Liver (tissue), 8 donors: ENCODE measurements at regions not wholly inside any gene's neighbourhood (a gene's known extent, or its start where the extent isn't known, plus 50 kb on each side); places are given as distances from the start of the nearest gene placed in this dataset.

Experiments
- DNase-seq: peaks from one replicate; pipeline ENCODE4 v3.0.0-alpha.2; 2017; ENCODE audit warnings: low spot score
- H3K27ac ChIP-seq, 2 donors: one replicate each; pipeline ENCODE4 v1.7.0; 2013; ENCODE audit warnings: inconsistent platforms in 2 of 2, low read length in 2 of 2, control low read depth in 1 of 2, low read depth in 1 of 2, mild to moderate bottlenecking in 1 of 2
- H3K27me3 ChIP-seq, 4 donors: one replicate each; pipeline versions ENCODE4 v1.6.1 to v1.7.0; 2013; ENCODE audit warnings: low read length in 3 of 4, inconsistent platforms in 1 of 4, mild to moderate bottlenecking in 1 of 4, moderate library complexity in 1 of 4; ENCODE audit not compliant: control insufficient read depth in 4 of 4, insufficient read depth in 4 of 4
- H3K36me3 ChIP-seq, 4 donors: one replicate each; pipeline versions ENCODE4 v1.6.1 to v1.7.0; 2013; ENCODE audit warnings: low read length in 3 of 4, mild to moderate bottlenecking in 3 of 4, low read depth in 1 of 4, moderate library complexity in 1 of 4; ENCODE audit not compliant: control insufficient read depth in 4 of 4, insufficient read depth in 3 of 4
- H3K4me1 ChIP-seq, 4 donors: one replicate each; pipeline versions ENCODE4 v1.6.1 to v1.7.0; 2013; ENCODE audit warnings: low read length in 3 of 4, mild to moderate bottlenecking in 3 of 4, moderate library complexity in 1 of 4; ENCODE audit not compliant: control insufficient read depth in 4 of 4, insufficient read depth in 4 of 4
- H3K4me3 ChIP-seq, 3 donors: one replicate each; pipeline versions ENCODE4 v1.6.1 to v1.7.0; 2013; ENCODE audit warnings: low read length in 3 of 3, control low read depth in 1 of 3, low read depth in 1 of 3, mild to moderate bottlenecking in 1 of 3
- H3K9ac ChIP-seq, 2 donors: one replicate each; pipeline ENCODE4 v1.7.0; 2013; ENCODE audit warnings: low read length in 2 of 2, mild to moderate bottlenecking in 2 of 2, moderate library complexity in 2 of 2, control low read depth in 1 of 2, low read depth in 1 of 2
- H3K9me3 ChIP-seq, 4 donors: one replicate each; pipeline versions ENCODE4 v1.6.1 to v1.7.0; 2013; ENCODE audit warnings: low read length in 3 of 4; ENCODE audit not compliant: control insufficient read depth in 4 of 4
- EGR1 ChIP-seq, 2 donors: IDR thresholded peaks; 2 replicates each; pipeline ENCODE4 v1.6.1; 2016 to 2018; ENCODE audit warnings: antibody characterized with exemption in 2 of 2, low read depth in 2 of 2
- FOXA1 ChIP-seq: IDR thresholded peaks from 2 replicates; pipeline ENCODE4 v1.6.1; 2016; ENCODE audit warnings: antibody characterized with exemption
- FOXA2 ChIP-seq: IDR thresholded peaks from 2 replicates; pipeline ENCODE4 v1.6.1; 2016; ENCODE audit warnings: antibody characterized with exemption
- GABPA ChIP-seq, 2 donors: IDR thresholded peaks in 1 of 2; conservative IDR thresholded peaks in 1 of 2; 2 replicates each; pipeline ENCODE4 v1.6.1; 2016; ENCODE audit warnings: antibody characterized with exemption in 2 of 2, mild to moderate bottlenecking in 1 of 2, moderate library complexity in 1 of 2
- HNF4A ChIP-seq, 2 donors: conservative IDR thresholded peaks; 2 replicates each; pipeline ENCODE4 v1.6.1; 2016; ENCODE audit warnings: antibody characterized with exemption in 2 of 2, mild to moderate bottlenecking in 2 of 2
- HNF4G ChIP-seq: IDR thresholded peaks from 2 replicates; pipeline ENCODE4 v1.6.1; 2016; ENCODE audit warnings: antibody characterized with exemption
- JUND ChIP-seq, 2 donors: IDR thresholded peaks; 2 replicates each; pipeline ENCODE4 v1.6.1; 2016; ENCODE audit warnings: antibody characterized with exemption in 2 of 2
- NR2F2 ChIP-seq: IDR thresholded peaks from 2 replicates; pipeline ENCODE4 v1.6.1; 2016; ENCODE audit warnings: antibody characterized with exemption
- RAD21 ChIP-seq, 2 donors: IDR thresholded peaks; 2 replicates each; pipeline ENCODE4 v1.6.1; 2016; ENCODE audit warnings: antibody characterized with exemption in 2 of 2, mild to moderate bottlenecking in 2 of 2
- RXRA ChIP-seq, 2 donors: IDR thresholded peaks; 2 replicates each; pipeline ENCODE4 v1.6.1; 2017 to 2018; ENCODE audit warnings: antibody characterized with exemption in 2 of 2, mild to moderate bottlenecking in 1 of 2
- SP1 ChIP-seq: IDR thresholded peaks from 2 replicates; pipeline ENCODE4 v1.6.1; 2018; ENCODE audit warnings: antibody characterized with exemption, mild to moderate bottlenecking
- TAF1 ChIP-seq: conservative IDR thresholded peaks from 2 replicates; pipeline ENCODE4 v1.6.1; 2016; ENCODE audit warnings: antibody characterized with exemption, mild to moderate bottlenecking
- YY1 ChIP-seq: IDR thresholded peaks from 2 replicates; pipeline ENCODE4 v1.6.1; 2016; ENCODE audit warnings: antibody characterized with exemption, mild to moderate bottlenecking
- WGBS: extraction: QIAGEN DNeasy Blood & Tissue Kit; methylation state at CpG from one replicate; pipeline ENCODE4 v1.1.7; 2013; 5-methylcytosine and 5-hydroxymethylcytosine counted together
- TF ChIP-seq, protein P1 (sequence below): IDR thresholded peaks from 2 replicates; pipeline ENCODE4 v1.6.1; 2016; ENCODE audit warnings: antibody characterized with exemption
- TF ChIP-seq, protein P2 (sequence below): fragments of 150-350 bp; IDR thresholded peaks from 2 replicates; pipeline ENCODE4 v1.5.1; 2017; ENCODE audit warnings: improper control_type of control experiment, low read depth, low read length; ENCODE audit not compliant: missing input control
- TF ChIP-seq, protein P3 (sequence below): IDR thresholded peaks from 2 replicates; pipeline ENCODE4 v1.6.1; 2016; ENCODE audit warnings: antibody characterized with exemption, mild to moderate bottlenecking
- TF ChIP-seq, protein P4 (sequence below): IDR thresholded peaks from 2 replicates; pipeline ENCODE4 v1.6.1; 2016; ENCODE audit warnings: antibody characterized with exemption
- TF ChIP-seq, protein P5 (sequence below): IDR thresholded peaks from 2 replicates; pipeline ENCODE4 v1.6.1; 2016; ENCODE audit warnings: antibody characterized with exemption
- donor health status: healthy.
- donor health status: healthy.
- donor health status: healthy.
- donor health status: healthy.
- donor health status: healthy.

DNA sequence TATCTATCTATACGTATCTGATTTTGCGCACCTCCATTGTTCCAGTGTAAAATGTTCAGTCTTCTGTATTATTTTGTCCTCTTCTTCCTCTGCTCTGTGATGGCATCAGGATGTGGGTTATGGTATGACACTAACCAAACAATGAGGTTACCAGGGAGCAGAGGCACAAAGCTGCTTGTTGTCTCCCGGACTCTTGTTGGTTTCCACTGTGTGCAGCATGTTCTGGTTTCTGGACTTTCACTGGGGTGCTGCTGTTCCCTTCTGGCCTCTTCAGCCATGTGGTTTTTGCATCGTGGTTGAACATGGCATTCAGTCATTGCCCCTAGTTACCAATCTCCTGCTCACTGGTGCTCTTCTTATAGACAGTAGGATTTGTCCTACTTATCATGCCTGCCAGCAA is 665.9 kb downstream of the CBLN2 start:
- H3K4me3 ChIP-seq = no peak overlapping the region
- TF ChIP-seq, protein P1, sequence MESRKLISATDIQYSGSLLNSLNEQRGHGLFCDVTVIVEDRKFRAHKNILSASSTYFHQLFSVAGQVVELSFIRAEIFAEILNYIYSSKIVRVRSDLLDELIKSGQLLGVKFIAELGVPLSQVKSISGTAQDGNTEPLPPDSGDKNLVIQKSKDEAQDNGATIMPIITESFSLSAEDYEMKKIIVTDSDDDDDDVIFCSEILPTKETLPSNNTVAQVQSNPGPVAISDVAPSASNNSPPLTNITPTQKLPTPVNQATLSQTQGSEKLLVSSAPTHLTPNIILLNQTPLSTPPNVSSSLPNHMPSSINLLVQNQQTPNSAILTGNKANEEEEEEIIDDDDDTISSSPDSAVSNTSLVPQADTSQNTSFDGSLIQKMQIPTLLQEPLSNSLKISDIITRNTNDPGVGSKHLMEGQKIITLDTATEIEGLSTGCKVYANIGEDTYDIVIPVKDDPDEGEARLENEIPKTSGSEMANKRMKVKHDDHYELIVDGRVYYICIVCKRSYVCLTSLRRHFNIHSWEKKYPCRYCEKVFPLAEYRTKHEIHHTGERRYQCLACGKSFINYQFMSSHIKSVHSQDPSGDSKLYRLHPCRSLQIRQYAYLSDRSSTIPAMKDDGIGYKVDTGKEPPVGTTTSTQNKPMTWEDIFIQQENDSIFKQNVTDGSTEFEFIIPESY = no peak
- TF ChIP-seq EGR1 (IDR thresholded peaks at IDR 0.05; ENCODE audit: low read depth in 2 of 2) = no peak
- no peak for TF ChIP-seq HNF4G
- TF ChIP-seq YY1 = no peak
- no peak for TF ChIP-seq FOXA1
- no peak for TF ChIP-seq SP1
- TF ChIP-seq GABPA (IDR thresholded peaks at IDR 0.05 in 1 of 2, conservative IDR thresholded peaks at IDR 0.05 in 1 of 2) = no peak
- no peak for TF ChIP-seq NR2F2
- TF ChIP-seq TAF1 = no peak
- no peak for TF ChIP-seq RAD21 (IDR thresholded peaks at IDR 0.05)
- no peak for TF ChIP-seq FOXA2
- no peak for TF ChIP-seq JUND (IDR thresholded peaks at IDR 0.05)
- TF ChIP-seq, protein P2, sequence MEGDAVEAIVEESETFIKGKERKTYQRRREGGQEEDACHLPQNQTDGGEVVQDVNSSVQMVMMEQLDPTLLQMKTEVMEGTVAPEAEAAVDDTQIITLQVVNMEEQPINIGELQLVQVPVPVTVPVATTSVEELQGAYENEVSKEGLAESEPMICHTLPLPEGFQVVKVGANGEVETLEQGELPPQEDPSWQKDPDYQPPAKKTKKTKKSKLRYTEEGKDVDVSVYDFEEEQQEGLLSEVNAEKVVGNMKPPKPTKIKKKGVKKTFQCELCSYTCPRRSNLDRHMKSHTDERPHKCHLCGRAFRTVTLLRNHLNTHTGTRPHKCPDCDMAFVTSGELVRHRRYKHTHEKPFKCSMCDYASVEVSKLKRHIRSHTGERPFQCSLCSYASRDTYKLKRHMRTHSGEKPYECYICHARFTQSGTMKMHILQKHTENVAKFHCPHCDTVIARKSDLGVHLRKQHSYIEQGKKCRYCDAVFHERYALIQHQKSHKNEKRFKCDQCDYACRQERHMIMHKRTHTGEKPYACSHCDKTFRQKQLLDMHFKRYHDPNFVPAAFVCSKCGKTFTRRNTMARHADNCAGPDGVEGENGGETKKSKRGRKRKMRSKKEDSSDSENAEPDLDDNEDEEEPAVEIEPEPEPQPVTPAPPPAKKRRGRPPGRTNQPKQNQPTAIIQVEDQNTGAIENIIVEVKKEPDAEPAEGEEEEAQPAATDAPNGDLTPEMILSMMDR = no peak
- TF ChIP-seq, protein P3, sequence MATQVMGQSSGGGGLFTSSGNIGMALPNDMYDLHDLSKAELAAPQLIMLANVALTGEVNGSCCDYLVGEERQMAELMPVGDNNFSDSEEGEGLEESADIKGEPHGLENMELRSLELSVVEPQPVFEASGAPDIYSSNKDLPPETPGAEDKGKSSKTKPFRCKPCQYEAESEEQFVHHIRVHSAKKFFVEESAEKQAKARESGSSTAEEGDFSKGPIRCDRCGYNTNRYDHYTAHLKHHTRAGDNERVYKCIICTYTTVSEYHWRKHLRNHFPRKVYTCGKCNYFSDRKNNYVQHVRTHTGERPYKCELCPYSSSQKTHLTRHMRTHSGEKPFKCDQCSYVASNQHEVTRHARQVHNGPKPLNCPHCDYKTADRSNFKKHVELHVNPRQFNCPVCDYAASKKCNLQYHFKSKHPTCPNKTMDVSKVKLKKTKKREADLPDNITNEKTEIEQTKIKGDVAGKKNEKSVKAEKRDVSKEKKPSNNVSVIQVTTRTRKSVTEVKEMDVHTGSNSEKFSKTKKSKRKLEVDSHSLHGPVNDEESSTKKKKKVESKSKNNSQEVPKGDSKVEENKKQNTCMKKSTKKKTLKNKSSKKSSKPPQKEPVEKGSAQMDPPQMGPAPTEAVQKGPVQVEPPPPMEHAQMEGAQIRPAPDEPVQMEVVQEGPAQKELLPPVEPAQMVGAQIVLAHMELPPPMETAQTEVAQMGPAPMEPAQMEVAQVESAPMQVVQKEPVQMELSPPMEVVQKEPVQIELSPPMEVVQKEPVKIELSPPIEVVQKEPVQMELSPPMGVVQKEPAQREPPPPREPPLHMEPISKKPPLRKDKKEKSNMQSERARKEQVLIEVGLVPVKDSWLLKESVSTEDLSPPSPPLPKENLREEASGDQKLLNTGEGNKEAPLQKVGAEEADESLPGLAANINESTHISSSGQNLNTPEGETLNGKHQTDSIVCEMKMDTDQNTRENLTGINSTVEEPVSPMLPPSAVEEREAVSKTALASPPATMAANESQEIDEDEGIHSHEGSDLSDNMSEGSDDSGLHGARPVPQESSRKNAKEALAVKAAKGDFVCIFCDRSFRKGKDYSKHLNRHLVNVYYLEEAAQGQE = no peak
- TF ChIP-seq, protein P4, sequence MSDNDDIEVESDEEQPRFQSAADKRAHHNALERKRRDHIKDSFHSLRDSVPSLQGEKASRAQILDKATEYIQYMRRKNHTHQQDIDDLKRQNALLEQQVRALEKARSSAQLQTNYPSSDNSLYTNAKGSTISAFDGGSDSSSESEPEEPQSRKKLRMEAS = no peak
- TF ChIP-seq RXRA (IDR thresholded peaks at IDR 0.05) = no peak
- TF ChIP-seq, protein P5, sequence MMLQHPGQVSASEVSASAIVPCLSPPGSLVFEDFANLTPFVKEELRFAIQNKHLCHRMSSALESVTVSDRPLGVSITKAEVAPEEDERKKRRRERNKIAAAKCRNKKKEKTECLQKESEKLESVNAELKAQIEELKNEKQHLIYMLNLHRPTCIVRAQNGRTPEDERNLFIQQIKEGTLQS = no peak
- DNase-seq = no peak
- H3K36me3 ChIP-seq = no peaks in the 10 kb centered on the region
- WGBS = 78% methylated on average over 4 of the region's 4 CpGs
- H3K9ac ChIP-seq = no peak overlapping the region
- no peak overlapping the region for H3K27ac ChIP-seq
- H3K9me3 ChIP-seq = no peaks in the 10 kb centered on the region
- peaks cover 0 to 6% (median 2%) of the 10 kb centered on the region in 4 donors for H3K27me3 ChIP-seq
- H3K4me1 ChIP-seq = no peaks in the 10 kb centered on the region

DNA sequence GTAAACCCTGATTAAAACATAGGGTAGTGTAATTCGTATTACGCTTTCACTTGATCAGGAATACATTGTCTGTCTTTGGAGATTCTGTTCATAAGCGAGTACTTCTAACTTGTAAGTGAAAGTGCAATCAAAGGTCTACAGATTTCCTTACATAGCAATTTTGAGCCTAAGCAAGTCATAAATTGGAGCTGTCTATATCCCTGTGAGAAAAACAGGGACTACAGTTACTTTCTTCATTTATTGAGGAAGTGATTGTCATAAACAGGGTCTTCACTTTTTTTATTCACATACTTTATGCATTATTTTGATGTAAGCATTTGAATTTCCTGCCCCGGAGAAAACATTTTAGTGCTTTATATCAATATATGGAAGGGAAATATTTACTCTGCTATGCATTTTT is 670.4 kb downstream of the CBLN2 start:
- TF ChIP-seq, protein P3 = no peak
- TF ChIP-seq NR2F2 = no peak
- no peak for TF ChIP-seq HNF4A (conservative IDR thresholded peaks at IDR 0.05)
- no peak for TF ChIP-seq FOXA1
- TF ChIP-seq, protein P4 = no peak
- TF ChIP-seq EGR1 (IDR thresholded peaks at IDR 0.05; ENCODE audit: low read depth in 2 of 2) = no peak
- H3K36me3 ChIP-seq = no peaks in the 10 kb centered on the region
- H3K9me3 ChIP-seq = no peaks in the 10 kb centered on the region
- peaks cover 0 to 5% (median 2%) of the 10 kb centered on the region in 4 donors for H3K27me3 ChIP-seq
- no peak for DNase-seq
- 85% methylated on average over 4 of the region's 4 CpGs for WGBS
- H3K4me1 ChIP-seq = no peaks in the 10 kb centered on the region
- no peak overlapping the region for H3K4me3 ChIP-seq
- no peak overlapping the region for H3K9ac ChIP-seq
- no peak overlapping the region for H3K27ac ChIP-seq
